Suppressor macrophage treated with lipopolysaccharide for 1 hour (primary cell): ENCODE measurements at regions not wholly inside any gene's neighbourhood (a gene's known extent, or its start where the extent isn't known, plus 50 kb on each side); places are given as distances from the start of the nearest gene placed in this dataset.
A peak's percentile ranks its signal among the peaks of the same experiment; 100 is the strongest.

Experiments
- DNase-seq, 3 donors: peaks; one replicate each; pipeline ENCODE4 v3.0.0-alpha.2; 2020 to 2022

DNA sequence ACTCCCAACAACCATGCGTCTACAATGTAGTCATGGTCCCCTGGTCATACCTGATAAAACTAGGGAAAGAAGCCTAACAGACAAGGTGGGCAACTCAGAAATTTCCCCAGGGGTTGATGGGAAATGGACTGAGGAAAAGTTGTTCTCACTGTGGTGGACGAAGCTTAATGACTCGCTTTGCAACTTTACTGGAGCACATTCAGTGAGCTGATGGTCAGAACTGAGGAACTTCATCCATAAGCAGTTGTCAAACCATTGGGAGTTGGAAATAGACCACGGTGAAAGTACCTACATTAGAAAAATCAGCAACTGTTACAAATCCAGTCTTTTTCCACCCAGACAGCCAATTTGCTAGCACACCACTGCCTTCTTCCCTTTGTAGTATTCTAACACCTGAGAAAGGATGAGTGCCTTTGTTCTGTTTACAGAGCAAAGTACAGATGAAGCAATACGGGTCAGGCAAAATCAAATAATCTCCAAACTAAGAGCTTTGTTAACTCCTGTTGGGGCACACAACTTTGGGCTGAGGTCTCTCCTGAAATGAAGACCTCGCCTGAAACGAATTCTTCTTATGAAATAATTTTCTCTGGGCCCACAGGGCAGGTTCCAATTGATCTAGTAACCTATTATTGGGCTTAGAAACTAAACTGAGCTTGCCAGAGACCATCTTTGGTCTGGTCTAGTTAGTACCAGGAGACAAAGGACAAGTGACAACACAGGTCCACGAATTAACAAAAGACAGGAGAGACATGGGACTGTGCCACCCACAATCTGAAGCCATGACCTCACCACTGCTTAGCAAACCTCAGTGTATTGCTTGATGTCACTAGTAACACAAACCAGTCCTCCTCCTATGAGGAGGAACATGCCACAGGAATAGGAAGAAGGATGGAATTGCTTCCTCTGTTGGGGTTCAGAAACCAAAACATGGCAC, 58.9 kb upstream of the NFKB1 start:
- DNase-seq = peak; percentile 31 to 58 (median 37)

DNA sequence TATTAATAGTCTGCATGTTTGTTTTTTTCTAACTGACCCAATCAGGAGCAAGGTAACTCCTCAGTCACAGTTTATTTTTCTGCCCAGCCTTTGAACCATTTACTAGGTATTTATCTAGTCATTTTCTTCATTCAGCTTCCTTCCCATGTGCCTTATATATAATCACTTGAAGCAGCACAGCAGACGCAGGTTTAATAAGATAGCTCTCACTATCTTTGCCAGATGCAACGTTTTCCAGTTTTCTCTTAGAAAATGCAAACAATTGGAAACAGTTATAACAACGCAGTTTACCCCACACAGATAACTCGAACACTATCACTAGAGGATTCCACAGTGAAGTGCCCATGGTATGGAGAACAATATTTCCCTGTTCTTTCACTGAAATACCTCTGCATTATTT, 56.4 kb upstream of the NFKB1 start:
- DNase-seq = no peak

DNA sequence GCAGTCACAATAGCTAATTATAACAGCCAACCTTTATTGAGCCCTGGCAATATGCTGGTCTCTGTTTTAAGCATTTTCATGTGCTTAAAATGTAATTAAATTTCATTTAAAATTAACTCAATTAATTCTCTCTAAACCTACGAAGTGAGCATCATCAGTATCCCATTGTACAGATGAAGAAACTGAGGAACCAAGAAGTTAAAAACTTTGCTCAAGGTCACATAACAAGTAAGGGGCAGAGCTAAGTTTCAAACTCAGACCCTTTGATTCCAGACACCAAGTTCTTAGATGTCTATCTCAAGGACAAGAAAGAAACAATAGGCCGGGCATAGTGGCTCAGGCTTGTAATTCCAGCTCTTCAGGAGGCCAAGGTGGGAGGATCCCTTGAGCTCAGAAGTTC, 55.9 kb upstream of the NFKB1 start:
- no peak for DNase-seq

DNA sequence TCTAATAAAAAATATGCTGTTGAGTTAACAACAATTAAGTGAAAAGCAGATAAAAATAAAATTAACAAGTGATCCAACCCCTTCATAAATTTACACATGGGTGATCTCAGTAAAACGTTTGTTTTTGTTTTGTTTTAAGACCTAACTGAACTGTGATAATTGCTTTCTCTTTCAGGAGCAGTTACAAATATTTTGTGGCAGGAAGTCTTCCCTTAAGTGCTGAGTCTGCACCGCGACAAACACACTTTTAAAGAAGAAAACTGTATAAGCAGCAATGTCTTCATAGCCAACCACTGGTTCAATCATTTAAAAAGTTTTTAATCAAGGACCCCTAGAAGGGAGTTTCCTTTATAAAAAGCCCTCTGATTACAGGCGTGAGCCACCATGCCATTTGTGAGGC, 53.7 kb upstream of the NFKB1 start:
- DNase-seq = peak in 2 of 3 donors; percentile 24 to 30

DNA sequence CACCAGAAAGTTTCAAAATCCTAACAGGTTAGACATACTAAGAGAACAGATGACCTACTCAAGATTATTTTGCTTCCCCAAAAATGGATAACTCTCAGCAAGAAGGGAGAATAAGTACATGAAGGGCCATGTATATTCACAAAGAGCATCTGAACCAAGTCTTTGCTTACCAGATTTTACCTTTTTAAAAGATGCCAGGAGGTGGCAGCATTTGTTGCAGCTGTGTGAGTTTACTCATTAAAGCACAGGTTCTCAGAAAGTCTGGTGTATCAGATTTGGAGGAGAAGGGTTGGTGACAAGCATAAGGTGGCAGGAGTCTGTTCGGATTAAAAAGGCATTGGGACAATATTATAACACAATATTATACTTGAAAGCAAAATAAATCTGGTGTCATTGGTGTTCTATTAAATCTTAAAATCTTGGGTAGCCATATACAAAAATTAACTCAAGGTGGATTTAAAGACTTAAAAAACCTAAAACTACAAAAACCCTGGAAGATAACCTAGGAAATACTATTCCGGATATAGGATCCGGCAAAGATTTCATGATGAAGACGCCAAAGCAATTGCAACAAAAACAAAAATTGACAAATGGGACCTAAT, 51.3 kb upstream of the NFKB1 start:
- DNase-seq = peak; percentile 78 to 85 (median 85)

DNA sequence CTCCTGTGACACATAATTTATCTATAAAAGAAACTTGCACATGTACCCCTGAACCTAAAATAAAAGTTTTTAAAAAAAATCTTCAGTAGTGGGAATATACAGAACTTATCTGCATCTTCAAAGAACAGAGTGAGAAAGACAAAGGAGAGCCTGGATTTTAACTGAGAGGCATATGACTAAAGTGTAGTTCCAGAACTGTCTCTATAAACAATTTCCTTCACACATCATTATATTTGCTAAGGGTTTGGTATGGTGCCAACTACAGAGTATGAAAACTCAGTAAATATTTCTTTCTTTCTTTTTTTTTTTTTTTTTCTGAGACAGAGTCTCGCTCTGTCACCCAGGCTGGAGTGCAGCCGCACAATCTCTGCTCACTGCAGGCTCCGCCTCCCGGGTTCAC, 49.9 kb upstream of the NFKB1 start:
- DNase-seq = no peak
